Endothelial cell of umbilical vein (primary cell): ENCODE measurements at regions not wholly inside any gene's neighbourhood (a gene's known extent, or its start where the extent isn't known, plus 50 kb on each side); places are given as distances from the start of the nearest gene placed in this dataset.

Experiments
- BruUV-seq: library from RNA; stranded (reverse); fragments of 400-500 nt; replicated peaks from 2 replicates; lab custom pipeline; 2021; lab: Mats Ljungman, UMichigan
- CTCF ChIA-PET: fragments of 300-600, 350-600 bp; sonication (Branson Sonifier 250); formaldehyde crosslinking; loops from one replicate; lab custom pipeline; 2021; ENCODE audit warnings: antibody characterized with exemption, inconsistent platforms; lab: Charles Lee
- POLR2A ChIA-PET: fragments of 300-600, 350-600 bp; sonication (Branson Sonifier 250); formaldehyde crosslinking; loops from one replicate; lab custom pipeline; 2021; ENCODE audit warnings: antibody characterized with exemption, inconsistent platforms; lab: Charles Lee
- DNase-seq: peaks from one replicate; pipeline ENCODE4 v3.0.0-alpha.2; 2011; ENCODE audit warnings: low read depth, low spot score
- FAIRE-seq: peaks from 2 replicates; lab custom pipeline; 2011; peaks lifted over from hg19 to GRCh38; lab: Jason Lieb, UNC
- H2AFZ ChIP-seq: 2 replicates; pipeline ENCODE4 v1.6.0; 2012; ENCODE audit warnings: low read depth, low read length, control low read depth, inconsistent platforms
- H3K27ac ChIP-seq: 2 replicates; pipeline ENCODE4 v1.5.1; 2011; ENCODE audit warnings: low read depth, mild to moderate bottlenecking, control low read depth, low read length, moderate library complexity; ENCODE audit not compliant: insufficient read depth
- H3K27me3 ChIP-seq, 2 experiments: 2 replicates each; pipeline versions ENCODE4 v1.6.0 to v1.6.1; 2011; ENCODE audit warnings: low read length in 2 of 2, mixed read lengths in 1 of 2; ENCODE audit not compliant: control insufficient read depth in 2 of 2, insufficient read depth in 2 of 2
- H3K36me3 ChIP-seq, 2 experiments: 2 replicates in 1 of 2; 3 replicates in 1 of 2; pipeline ENCODE4 v1.5.1; 2011; ENCODE audit warnings: low read length in 2 of 2, mild to moderate bottlenecking in 1 of 2, moderate library complexity in 1 of 2; ENCODE audit not compliant: control insufficient read depth in 2 of 2, insufficient read depth in 2 of 2; ENCODE audit errors: extremely low read depth in 1 of 2
- H3K4me1 ChIP-seq: 3 replicates; pipeline ENCODE4 v1.5.1; 2011; ENCODE audit warnings: mild to moderate bottlenecking, low read length; ENCODE audit not compliant: control insufficient read depth, insufficient read depth; ENCODE audit errors: extremely low read depth
- H3K4me2 ChIP-seq: 2 replicates; pipeline ENCODE4 v1.6.1; 2011; ENCODE audit warnings: low read length, control low read depth, mixed read lengths; ENCODE audit not compliant: insufficient read depth
- H3K4me3 ChIP-seq, 3 experiments: fragments of 200-600 bp in 1 of 3; sonication (generic), shearing (Covaris generic) in 1 of 3; replicated peaks in 1 of 3; 2 replicates each; pipeline ENCODE4 v1.5.1; 2011 to 2016; ENCODE audit warnings: control low read depth in 3 of 3, low read length in 3 of 3, mild to moderate bottlenecking in 2 of 3, inconsistent platforms in 1 of 3, low read depth in 1 of 3, moderate library complexity in 1 of 3; ENCODE audit not compliant: insufficient read depth in 1 of 3
- H3K79me2 ChIP-seq: 2 replicates; pipeline ENCODE4 v1.6.0; 2012; ENCODE audit warnings: low read length, inconsistent platforms; ENCODE audit not compliant: control insufficient read depth, insufficient read depth
- H3K9ac ChIP-seq: replicated peaks from 2 replicates; pipeline ENCODE3; 2011; ENCODE audit warnings: low read length, control low read depth; ENCODE audit not compliant: insufficient read depth; ENCODE audit errors: extremely low read depth
- H3K9me1 ChIP-seq: replicated peaks from 3 replicates; pipeline ENCODE4 v1.6.0; 2011; ENCODE audit warnings: mild to moderate bottlenecking, low read length; ENCODE audit not compliant: control insufficient read depth, insufficient read depth; ENCODE audit errors: extremely low read depth
- H3K9me3 ChIP-seq: replicated peaks from 2 replicates; pipeline ENCODE4 v1.5.1; 2012; ENCODE audit warnings: low read length, inconsistent platforms; ENCODE audit not compliant: control insufficient read depth, insufficient read depth
- H4K20me1 ChIP-seq: replicated peaks from 2 replicates; pipeline ENCODE3; 2011; ENCODE audit warnings: mild to moderate bottlenecking, low read length; ENCODE audit not compliant: control insufficient read depth, insufficient read depth; ENCODE audit errors: extremely low read depth
- EZH2 ChIP-seq: IDR thresholded peaks from 2 replicates; pipeline ENCODE4 v1.6.1; 2012; ENCODE audit warnings: borderline replicate concordance, low read depth, mild to moderate bottlenecking, moderate library complexity, low read length, inconsistent platforms; ENCODE audit not compliant: severe bottlenecking
- FOS ChIP-seq: IDR thresholded peaks from 2 replicates; pipeline ENCODE4 v1.6.1; 2011; ENCODE audit warnings: mild to moderate bottlenecking, low read length, moderate library complexity, borderline replicate concordance; ENCODE audit not compliant: insufficient read depth
- GATA2 ChIP-seq: IDR thresholded peaks from 2 replicates; pipeline ENCODE4 v1.7.0; 2011; ENCODE audit warnings: low read depth, mild to moderate bottlenecking, moderate library complexity, mixed read lengths, low read length; ENCODE audit not compliant: insufficient read length, insufficient read depth
- JUN ChIP-seq: IDR thresholded peaks from 2 replicates; pipeline ENCODE4 v1.6.1; 2011; ENCODE audit warnings: borderline replicate concordance, low read depth; ENCODE audit not compliant: insufficient read length, insufficient read depth
- MYC ChIP-seq: IDR thresholded peaks from one replicate; pipeline ENCODE4 v1.6.1; 2011; ENCODE audit warnings: mild to moderate bottlenecking, low read depth, low read length
- POLR2A ChIP-seq: IDR thresholded peaks from 2 replicates; pipeline ENCODE4 v1.6.1; 2012; ENCODE audit warnings: low read depth, mild to moderate bottlenecking, control low read depth, low read length
- POLR2AphosphoS5 ChIP-seq: IDR thresholded peaks from 2 replicates; pipeline ENCODE4 v1.6.1; 2012; ENCODE audit warnings: low read depth, mild to moderate bottlenecking, control low read depth, low read length, moderate library complexity; ENCODE audit not compliant: insufficient read depth
- dilution Hi-C: fragments of 300-500 bp; cut with MboI; formaldehyde crosslinking; loops from one replicate; pipeline ENCODE4 v1.15.0; 2019; ENCODE audit warnings: low sequenced_read_pairs; ENCODE audit not compliant: extremely low pct_ligation_motif_present
- intact Hi-C: fragments of 100-400 bp; cut with micrococcal nuclease; formaldehyde crosslinking; loops from one replicate; pipeline ENCODE4 v1.10.0; 2022
- TF ChIP-seq, protein P1 (sequence below), 2 donors: IDR thresholded peaks; 1 replicate in 1 of 2; 2 replicates in 1 of 2; pipeline ENCODE4 v1.5.1; 2011; ENCODE audit warnings: low read length in 2 of 2, mild to moderate bottlenecking in 2 of 2, moderate library complexity in 2 of 2, control low read depth in 1 of 2, inconsistent platforms in 1 of 2, low read depth in 1 of 2; ENCODE audit not compliant: insufficient read depth in 1 of 2; ENCODE audit errors: extremely low read depth in 1 of 2
- TF ChIP-seq, protein P2 (sequence below): IDR thresholded peaks from 2 replicates; pipeline ENCODE4 v1.6.1; 2011; ENCODE audit not compliant: insufficient read depth, insufficient read length

DNA sequence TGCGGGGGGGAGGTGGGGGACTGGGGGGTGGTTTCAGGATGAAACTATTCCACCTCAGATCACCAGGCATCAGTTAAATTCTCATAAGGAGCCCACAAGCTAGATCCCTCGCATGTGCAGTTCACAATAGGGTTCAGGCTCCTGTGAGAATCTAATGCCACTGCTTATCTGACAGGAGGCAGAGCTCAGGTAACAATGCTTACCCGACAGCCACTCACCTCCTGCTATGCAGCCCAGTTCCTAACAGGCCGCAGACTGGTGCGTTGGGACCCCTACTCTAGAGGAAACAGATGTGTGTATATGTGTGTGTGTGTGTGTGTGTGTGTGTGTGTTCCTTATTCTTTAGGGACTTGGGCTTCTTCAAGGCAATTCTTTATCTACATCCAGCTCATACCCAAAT is 352.3 kb upstream of the CCNH start:
- H3K79me2 ChIP-seq = no peaks in the 10 kb centered on the region
- DNase-seq (no peak), FAIRE-seq (no peak)
- H4K20me1 ChIP-seq = no peaks in the 10 kb centered on the region
- no peaks in the 10 kb centered on the region for H3K4me1 ChIP-seq
- no peak overlapping the region for H3K4me3 ChIP-seq
- H3K9ac ChIP-seq = no peak overlapping the region
- H3K9me1 ChIP-seq = no peaks in the 10 kb centered on the region
- H3K36me3 ChIP-seq = no peaks in the 10 kb centered on the region
- POLR2A ChIA-PET = no interaction called here
- H3K27ac ChIP-seq = no peak overlapping the region
- dilution Hi-C loops (no loop called here), intact Hi-C loops (no loop called here)
- no peak overlapping the region for H3K4me2 ChIP-seq
- TF ChIP-seq GATA2 = no peak
- TF ChIP-seq, protein P1, sequence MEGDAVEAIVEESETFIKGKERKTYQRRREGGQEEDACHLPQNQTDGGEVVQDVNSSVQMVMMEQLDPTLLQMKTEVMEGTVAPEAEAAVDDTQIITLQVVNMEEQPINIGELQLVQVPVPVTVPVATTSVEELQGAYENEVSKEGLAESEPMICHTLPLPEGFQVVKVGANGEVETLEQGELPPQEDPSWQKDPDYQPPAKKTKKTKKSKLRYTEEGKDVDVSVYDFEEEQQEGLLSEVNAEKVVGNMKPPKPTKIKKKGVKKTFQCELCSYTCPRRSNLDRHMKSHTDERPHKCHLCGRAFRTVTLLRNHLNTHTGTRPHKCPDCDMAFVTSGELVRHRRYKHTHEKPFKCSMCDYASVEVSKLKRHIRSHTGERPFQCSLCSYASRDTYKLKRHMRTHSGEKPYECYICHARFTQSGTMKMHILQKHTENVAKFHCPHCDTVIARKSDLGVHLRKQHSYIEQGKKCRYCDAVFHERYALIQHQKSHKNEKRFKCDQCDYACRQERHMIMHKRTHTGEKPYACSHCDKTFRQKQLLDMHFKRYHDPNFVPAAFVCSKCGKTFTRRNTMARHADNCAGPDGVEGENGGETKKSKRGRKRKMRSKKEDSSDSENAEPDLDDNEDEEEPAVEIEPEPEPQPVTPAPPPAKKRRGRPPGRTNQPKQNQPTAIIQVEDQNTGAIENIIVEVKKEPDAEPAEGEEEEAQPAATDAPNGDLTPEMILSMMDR (IDR thresholded peaks at IDR 0.05; ENCODE audit: extremely low read depth in 1 of 2, insufficient read depth in 1 of 2, low read depth in 1 of 2, low read length in 2 of 2) = no peak
- no peak for TF ChIP-seq POLR2AphosphoS5
- TF ChIP-seq, protein P2, sequence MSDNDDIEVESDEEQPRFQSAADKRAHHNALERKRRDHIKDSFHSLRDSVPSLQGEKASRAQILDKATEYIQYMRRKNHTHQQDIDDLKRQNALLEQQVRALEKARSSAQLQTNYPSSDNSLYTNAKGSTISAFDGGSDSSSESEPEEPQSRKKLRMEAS = no peak
- no peak for TF ChIP-seq JUN
- no peak for TF ChIP-seq FOS
- no peak for TF ChIP-seq EZH2
- TF ChIP-seq MYC = no peak
- no peak for TF ChIP-seq POLR2A
- no peaks in the 10 kb centered on the region for H3K9me3 ChIP-seq
- CTCF ChIA-PET = interaction anchor here (0.8 to 1.5 kb wide), 3 partner anchors 9 to 959 kb away, joined by 3 read pairs; no protein-coding TSS in a partner anchor
- H2AFZ ChIP-seq = no peak overlapping the region
- no TSS peak for BruUV-seq
- no peaks in the 10 kb centered on the region for H3K27me3 ChIP-seq
